H9 (cell line): ENCODE measurements at regions not wholly inside any gene's neighbourhood (a gene's known extent, or its start where the extent isn't known, plus 50 kb on each side); places are given as distances from the start of the nearest gene placed in this dataset.

Experiments used
- DNase-seq: peaks from one replicate; pipeline ENCODE4 v3.0.0-alpha.2; 2017
- H2AFZ ChIP-seq: one replicate; pipeline ENCODE4 v1.6.1; 2013; ENCODE audit warnings: mild to moderate bottlenecking, low read length, control low read depth, moderate library complexity
- H2AK5ac ChIP-seq: 2 replicates; pipeline ENCODE4 v1.6.1; 2013; ENCODE audit warnings: low read length, control low read depth, mixed read lengths; ENCODE audit not compliant: insufficient read length
- H2BK120ac ChIP-seq: one replicate; pipeline ENCODE4 v1.6.1; 2013; ENCODE audit warnings: low read depth, mild to moderate bottlenecking, low read length, control low read depth, inconsistent platforms; ENCODE audit not compliant: poor library complexity, severe bottlenecking
- H2BK12ac ChIP-seq: 2 replicates; pipeline ENCODE4 v1.6.1; 2013; ENCODE audit warnings: low read length, control low read depth, mixed read lengths, low read depth; ENCODE audit not compliant: insufficient read length
- H2BK15ac ChIP-seq: 2 replicates; pipeline ENCODE4 v1.6.1; 2013; ENCODE audit warnings: low read depth, low read length, control low read depth
- H2BK20ac ChIP-seq: one replicate; pipeline ENCODE4 v1.6.1; 2013; ENCODE audit warnings: low read depth, mild to moderate bottlenecking, low read length, control low read depth, inconsistent platforms; ENCODE audit not compliant: poor library complexity, severe bottlenecking
- H2BK5ac ChIP-seq: 2 replicates; pipeline ENCODE4 v1.6.1; 2013; ENCODE audit warnings: low read length, control low read depth, mixed read lengths; ENCODE audit not compliant: insufficient read length
- H3K14ac ChIP-seq: 2 replicates; pipeline ENCODE4 v1.6.1; 2013; ENCODE audit warnings: low read length, control low read depth; ENCODE audit not compliant: insufficient read depth
- H3K18ac ChIP-seq: 2 replicates; pipeline ENCODE4 v1.6.1; 2013; ENCODE audit warnings: low read depth, mild to moderate bottlenecking, mixed read lengths, low read length, control low read depth; ENCODE audit not compliant: insufficient read length
- H3K23ac ChIP-seq: 2 replicates; pipeline ENCODE4 v1.6.1; 2013; ENCODE audit warnings: low read length, control low read depth, mixed read lengths, low read depth; ENCODE audit not compliant: insufficient read length
- H3K23me2 ChIP-seq: 2 replicates; pipeline ENCODE4 v1.6.1; 2013; ENCODE audit warnings: low read depth, mild to moderate bottlenecking, mixed read lengths, low read length, control low read depth; ENCODE audit not compliant: insufficient read length, poor library complexity, severe bottlenecking
- H3K27ac ChIP-seq: 2 replicates; pipeline ENCODE4 v1.5.1; 2013; ENCODE audit warnings: low read length, control low read depth, mixed read lengths, low read depth; ENCODE audit not compliant: insufficient read length
- H3K27me3 ChIP-seq: 2 replicates; pipeline ENCODE4 v1.6.1; 2013; ENCODE audit warnings: low read length, control low read depth, inconsistent platforms; ENCODE audit not compliant: insufficient read depth
- H3K4ac ChIP-seq: 2 replicates; pipeline ENCODE4 v1.6.1; 2013; ENCODE audit warnings: low read depth, mild to moderate bottlenecking, control low read depth, inconsistent platforms, low read length, moderate library complexity
- H3K4me1 ChIP-seq: 2 replicates; pipeline ENCODE4 v1.6.1; 2013; ENCODE audit warnings: low read length, control low read depth, inconsistent platforms; ENCODE audit not compliant: insufficient read depth
- H3K4me2 ChIP-seq: 2 replicates; pipeline ENCODE4 v1.6.1; 2013; ENCODE audit warnings: low read length, control low read depth, mixed read lengths; ENCODE audit not compliant: insufficient read length, insufficient read depth
- H3K56ac ChIP-seq: 2 replicates; pipeline ENCODE4 v1.6.1; 2013; ENCODE audit warnings: low read depth, mild to moderate bottlenecking, mixed read lengths, low read length, control low read depth; ENCODE audit not compliant: insufficient read length
- H3K79me1 ChIP-seq: 2 replicates; pipeline ENCODE4 v1.6.1; 2013; ENCODE audit warnings: low read depth, mild to moderate bottlenecking, moderate library complexity, low read length, control low read depth, inconsistent platforms; ENCODE audit not compliant: insufficient read depth, poor library complexity, severe bottlenecking
- H3K79me2 ChIP-seq: 2 replicates; pipeline ENCODE4 v1.6.1; 2013; ENCODE audit warnings: low read length, control low read depth, inconsistent platforms; ENCODE audit not compliant: insufficient read depth
- H3K9ac ChIP-seq: 2 replicates; pipeline ENCODE4 v1.6.1; 2013; ENCODE audit warnings: low read length, control low read depth, mixed read lengths; ENCODE audit not compliant: insufficient read length; ENCODE audit errors: extremely low read depth
- H3K9me3 ChIP-seq: one replicate; pipeline ENCODE4 v1.6.1; 2013; ENCODE audit warnings: low read depth, low read length, inconsistent platforms; ENCODE audit not compliant: control insufficient read depth
- H3T11ph ChIP-seq: one replicate; pipeline ENCODE4 v1.6.1; 2013; ENCODE audit warnings: mild to moderate bottlenecking, low read length, control low read depth, inconsistent platforms
- H4K20me1 ChIP-seq: one replicate; pipeline ENCODE4 v1.6.1; 2013; ENCODE audit not compliant: control insufficient read depth, insufficient read length, insufficient read depth
- H4K5ac ChIP-seq: 2 replicates; pipeline ENCODE4 v1.6.1; 2013; ENCODE audit warnings: low read depth, mild to moderate bottlenecking, mixed read lengths, low read length, control low read depth; ENCODE audit not compliant: insufficient read length
- H4K8ac ChIP-seq: replicated peaks from 2 replicates; pipeline ENCODE4 v1.6.1; 2013; ENCODE audit warnings: low read length, control low read depth, mixed read lengths, low read depth; ENCODE audit not compliant: insufficient read length
- H4K91ac ChIP-seq: 2 replicates; pipeline ENCODE4 v1.6.1; 2013; ENCODE audit warnings: low read depth, mild to moderate bottlenecking, moderate library complexity, mixed read lengths, low read length, control low read depth; ENCODE audit not compliant: insufficient read length
- H3K27ac Mint-ChIP-seq, 3 experiments: 2 replicates in 2 of 3; 3 replicates in 1 of 3; pipeline ENCODE4 v1.8.0; 2020 to 2021; ENCODE audit warnings: mixed read lengths in 3 of 3, mild to moderate bottlenecking in 1 of 3, moderate library complexity in 1 of 3
- H3K27me3 Mint-ChIP-seq: 2 replicates; pipeline ENCODE4 v1.8.0; 2021; ENCODE audit warnings: low read depth, mild to moderate bottlenecking, moderate library complexity, mixed read lengths
- H3K36me3 Mint-ChIP-seq, 3 experiments: 2 replicates in 2 of 3; 3 replicates in 1 of 3; pipeline ENCODE4 v1.8.0; 2020 to 2021; ENCODE audit warnings: low read depth in 3 of 3, mixed read lengths in 3 of 3; ENCODE audit not compliant: insufficient read depth in 1 of 3
- H3K4me1 Mint-ChIP-seq, 2 experiments: 2 replicates each; pipeline ENCODE4 v1.8.0; 2020; ENCODE audit warnings: mixed read lengths in 2 of 2
- H3K4me3 Mint-ChIP-seq, 2 experiments: 2 replicates in 1 of 2; 3 replicates in 1 of 2; pipeline ENCODE4 v1.8.0; 2020 to 2021; ENCODE audit warnings: mild to moderate bottlenecking in 2 of 2, mixed read lengths in 2 of 2, moderate library complexity in 1 of 2
- H3K9me3 Mint-ChIP-seq, 2 experiments: 2 replicates in 1 of 2; 3 replicates in 1 of 2; pipeline ENCODE4 v1.8.0; 2020; ENCODE audit warnings: mild to moderate bottlenecking in 2 of 2, mixed read lengths in 2 of 2, moderate library complexity in 1 of 2
- WGBS: extraction: QIAGEN DNeasy Blood & Tissue Kit; methylation state at CpG from one replicate; pipeline ENCODE4 v1.1.7; 2013; ENCODE audit warnings: missing lambda C conversion rate, low lambda C conversion rate, mixed read lengths; ENCODE audit not compliant: insufficient read length; ENCODE audit errors: extremely low coverage; 5-methylcytosine and 5-hydroxymethylcytosine counted together
- TF ChIP-seq, protein P1 (sequence below): fragments of 200-600 bp; sonication (generic); conservative IDR thresholded peaks from 3 replicates; pipeline ENCODE4 v1.8.0; 2021; ENCODE audit warnings: antibody characterized with exemption, mild to moderate bottlenecking

DNA sequence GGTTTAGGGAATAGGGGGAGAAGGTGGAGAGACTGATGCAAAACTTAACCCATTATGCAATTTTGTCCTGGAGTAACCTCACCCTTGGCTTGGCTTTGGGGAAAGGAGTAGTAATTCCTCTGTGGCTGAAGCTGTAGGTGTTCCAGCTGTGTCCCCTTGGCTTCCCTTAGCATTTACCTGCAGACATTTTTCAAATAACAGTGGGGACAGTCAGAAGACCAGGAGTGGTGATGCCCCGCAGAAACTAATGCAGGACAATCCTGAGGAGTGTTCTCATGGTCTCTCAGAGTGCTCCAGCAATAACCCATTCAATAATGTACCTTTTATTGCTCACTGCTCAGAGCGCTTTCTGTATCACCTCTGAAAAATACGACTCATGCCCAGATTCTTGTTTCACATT, 282.1 kb downstream of the ZEB1 start:
- H3K9ac ChIP-seq = no peak overlapping the region
- H3K27ac ChIP-seq = no peak overlapping the region
- WGBS = no CpG with 5 or more reads among the region's 3 CpGs
- H4K5ac ChIP-seq = no peak overlapping the region
- no peak overlapping the region for H3K56ac ChIP-seq
- H3K23ac ChIP-seq = no peak overlapping the region
- H2AFZ ChIP-seq = no peak overlapping the region
- H3K4me3 Mint-ChIP-seq = no peak overlapping the region
- no peak overlapping the region for H3K14ac ChIP-seq
- H4K20me1 ChIP-seq = no peaks in the 10 kb centered on the region
- no peaks in the 10 kb centered on the region for H3K9me3 ChIP-seq
- H4K8ac ChIP-seq = no peak overlapping the region
- H3K9me3 Mint-ChIP-seq = no peaks in the 10 kb centered on the region; a peak in 1 of 5 replicates
- no peak overlapping the region for H3K4ac ChIP-seq
- no peak overlapping the region for H2BK12ac ChIP-seq
- H3K4me2 ChIP-seq = no peak overlapping the region
- H3K4me1 ChIP-seq = no peaks in the 10 kb centered on the region
- no peak overlapping the region for H3K27ac Mint-ChIP-seq
- peaks cover 16% of the 10 kb centered on the region for H3K27me3 Mint-ChIP-seq
- H3K4me1 Mint-ChIP-seq = peaks cover 7 to 10% of the 10 kb centered on the region in 2 experiments
- no peaks in the 10 kb centered on the region for H3K79me1 ChIP-seq
- no peak overlapping the region for H2AK5ac ChIP-seq
- H3K36me3 Mint-ChIP-seq = peaks cover 0 to 2% (median 0%) of the 10 kb centered on the region in 3 experiments; a peak in 1 of 7 replicates
- no peak overlapping the region for H2BK120ac ChIP-seq
- H3K18ac ChIP-seq = no peak overlapping the region
- no peaks in the 10 kb centered on the region for H3K27me3 ChIP-seq
- TF ChIP-seq, protein P1, sequence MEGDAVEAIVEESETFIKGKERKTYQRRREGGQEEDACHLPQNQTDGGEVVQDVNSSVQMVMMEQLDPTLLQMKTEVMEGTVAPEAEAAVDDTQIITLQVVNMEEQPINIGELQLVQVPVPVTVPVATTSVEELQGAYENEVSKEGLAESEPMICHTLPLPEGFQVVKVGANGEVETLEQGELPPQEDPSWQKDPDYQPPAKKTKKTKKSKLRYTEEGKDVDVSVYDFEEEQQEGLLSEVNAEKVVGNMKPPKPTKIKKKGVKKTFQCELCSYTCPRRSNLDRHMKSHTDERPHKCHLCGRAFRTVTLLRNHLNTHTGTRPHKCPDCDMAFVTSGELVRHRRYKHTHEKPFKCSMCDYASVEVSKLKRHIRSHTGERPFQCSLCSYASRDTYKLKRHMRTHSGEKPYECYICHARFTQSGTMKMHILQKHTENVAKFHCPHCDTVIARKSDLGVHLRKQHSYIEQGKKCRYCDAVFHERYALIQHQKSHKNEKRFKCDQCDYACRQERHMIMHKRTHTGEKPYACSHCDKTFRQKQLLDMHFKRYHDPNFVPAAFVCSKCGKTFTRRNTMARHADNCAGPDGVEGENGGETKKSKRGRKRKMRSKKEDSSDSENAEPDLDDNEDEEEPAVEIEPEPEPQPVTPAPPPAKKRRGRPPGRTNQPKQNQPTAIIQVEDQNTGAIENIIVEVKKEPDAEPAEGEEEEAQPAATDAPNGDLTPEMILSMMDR = no peak
- no peaks in the 10 kb centered on the region for H3K79me2 ChIP-seq
- no peak overlapping the region for H2BK15ac ChIP-seq
- H3T11ph ChIP-seq = no peak overlapping the region
- no peak overlapping the region for H2BK5ac ChIP-seq
- no peaks in the 10 kb centered on the region for H3K23me2 ChIP-seq
- H4K91ac ChIP-seq = no peak overlapping the region
- H2BK20ac ChIP-seq = no peak overlapping the region
- DNase-seq = peak; percentile 3
